Psoas muscle (tissue), 7 donors: ENCODE measurements at regions not wholly inside any gene's neighbourhood (a gene's known extent, or its start where the extent isn't known, plus 50 kb on each side); places are given as distances from the start of the nearest gene placed in this dataset.

Experiments
- ATAC-seq, 4 donors: fragments of 200-7000 bp; cut with Tn5 transposase; one replicate each; pipeline ENCODE4 v1.9.1; 2020; ENCODE audit warnings: moderate library complexity in 3 of 4, mild to moderate bottlenecking in 2 of 4
- DNase-seq, 2 donors: peaks; one replicate each; pipeline ENCODE4 v3.0.0-alpha.2; 2020
- H3K27ac ChIP-seq: fragments of 200-600 bp; one replicate; pipeline ENCODE4 v1.8.0; 2022
- H3K27me3 ChIP-seq, 3 donors: fragments of 200-600 bp in 1 of 3; one replicate each; pipeline versions ENCODE4 v1.6.1 to v1.8.0; 2013 to 2022; ENCODE audit warnings: low read length in 2 of 3, mild to moderate bottlenecking in 2 of 3, moderate library complexity in 1 of 3; ENCODE audit not compliant: insufficient read depth in 3 of 3
- H3K36me3 ChIP-seq, 2 donors: fragments of 200-600 bp in 1 of 2; one replicate each; pipeline versions ENCODE4 v1.6.1 to v1.8.0; 2013 to 2022; ENCODE audit warnings: low read depth in 1 of 2, mild to moderate bottlenecking in 1 of 2, moderate library complexity in 1 of 2; ENCODE audit not compliant: insufficient read depth in 1 of 2
- H3K4me1 ChIP-seq: fragments of 200-600 bp; one replicate; pipeline ENCODE4 v1.8.0; 2022
- H3K4me3 ChIP-seq: fragments of 200-600 bp; one replicate; pipeline ENCODE4 v1.8.0; 2022; ENCODE audit warnings: mild to moderate bottlenecking
- H3K9me3 ChIP-seq: fragments of 200-600 bp; one replicate; pipeline ENCODE4 v1.8.0; 2022
- WGBS, 3 donors: extraction: QIAGEN DNeasy Blood & Tissue Kit; methylation state at CpG; one replicate each; pipeline versions ENCODE4 v1.1.6 to v1.1.7; 2013; 5-methylcytosine and 5-hydroxymethylcytosine counted together
- intact Hi-C, 2 donors: fragments of 100-400 bp; cut with DNase I; formaldehyde crosslinking; loops; one replicate each; pipeline versions ENCODE4 v1.11.0 to v1.14.2; 2022
- TF ChIP-seq, protein P1 (sequence below): fragments of 200-600 bp; IDR thresholded peaks from one replicate; pipeline ENCODE4 v1.8.0; 2022; ENCODE audit warnings: antibody characterized with exemption
- donor health status: healthy with polysubstance abuse.
- donor health status: DM: no; HTN: no; CAD: no; lungs with moderate emphysema.
- donor health status: Bipolar disorder and iron deficiency.
- donor health status: healthy.
- donor health status: DM: yes; HTN: yes; CAD: no.
- donor health status: DM: no; HTN: no; CAD: no.
- donor health status: DM: yes; HTN: yes; CAD: no.

GRCh38 chr2:31707992-31708391, 127.3 kb upstream of the SRD5A2 start:
- no peak overlapping the region for H3K27ac ChIP-seq
- intact Hi-C loops = no loop called here
- ATAC-seq = no peak

DNA sequence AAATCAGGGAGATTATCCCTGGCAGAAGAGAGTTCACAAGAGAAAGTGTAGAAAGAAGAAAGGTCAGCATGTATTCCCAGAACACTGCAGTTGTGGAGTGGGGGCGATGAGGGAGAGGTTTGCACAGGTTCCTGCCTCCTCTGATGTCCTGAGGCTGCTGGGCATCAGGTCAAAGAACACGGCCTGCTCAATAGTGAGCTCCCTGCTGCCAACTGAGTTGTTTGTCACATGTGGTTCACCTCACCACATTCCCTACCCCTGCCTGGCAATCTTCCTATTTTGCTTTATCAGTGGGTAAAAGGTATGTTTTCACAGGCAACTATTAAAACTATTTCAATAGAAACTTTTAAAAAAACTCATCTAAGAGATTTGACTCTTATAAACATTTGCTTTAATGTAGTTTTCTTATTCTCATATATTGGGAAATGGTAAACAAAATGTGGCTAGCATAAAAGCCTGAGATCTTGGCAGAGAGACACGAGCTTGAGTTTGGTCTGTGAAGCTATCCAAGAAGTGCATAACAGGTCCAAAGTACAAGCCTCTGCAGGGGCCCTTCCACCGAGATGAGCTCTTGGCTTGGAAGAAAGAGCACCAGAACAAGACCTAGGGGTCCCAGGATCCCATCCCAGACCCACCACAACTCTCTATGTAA, 123.9 kb upstream of the SRD5A2 start:
- TF ChIP-seq, protein P1, sequence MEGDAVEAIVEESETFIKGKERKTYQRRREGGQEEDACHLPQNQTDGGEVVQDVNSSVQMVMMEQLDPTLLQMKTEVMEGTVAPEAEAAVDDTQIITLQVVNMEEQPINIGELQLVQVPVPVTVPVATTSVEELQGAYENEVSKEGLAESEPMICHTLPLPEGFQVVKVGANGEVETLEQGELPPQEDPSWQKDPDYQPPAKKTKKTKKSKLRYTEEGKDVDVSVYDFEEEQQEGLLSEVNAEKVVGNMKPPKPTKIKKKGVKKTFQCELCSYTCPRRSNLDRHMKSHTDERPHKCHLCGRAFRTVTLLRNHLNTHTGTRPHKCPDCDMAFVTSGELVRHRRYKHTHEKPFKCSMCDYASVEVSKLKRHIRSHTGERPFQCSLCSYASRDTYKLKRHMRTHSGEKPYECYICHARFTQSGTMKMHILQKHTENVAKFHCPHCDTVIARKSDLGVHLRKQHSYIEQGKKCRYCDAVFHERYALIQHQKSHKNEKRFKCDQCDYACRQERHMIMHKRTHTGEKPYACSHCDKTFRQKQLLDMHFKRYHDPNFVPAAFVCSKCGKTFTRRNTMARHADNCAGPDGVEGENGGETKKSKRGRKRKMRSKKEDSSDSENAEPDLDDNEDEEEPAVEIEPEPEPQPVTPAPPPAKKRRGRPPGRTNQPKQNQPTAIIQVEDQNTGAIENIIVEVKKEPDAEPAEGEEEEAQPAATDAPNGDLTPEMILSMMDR = no peak
- H3K4me1 ChIP-seq = no peaks in the 10 kb centered on the region
- no peaks in the 10 kb centered on the region for H3K36me3 ChIP-seq
- H3K27ac ChIP-seq = no peak overlapping the region
- 38 to 45% (median 39%) methylated on average over 4 of the region's 4 CpGs for WGBS, 3 donors
- DNase-seq (no peak), ATAC-seq (no peak)
- H3K4me3 ChIP-seq = no peak overlapping the region
- intact Hi-C loops = no loop called here
- H3K27me3 ChIP-seq = no peaks in the 10 kb centered on the region
- H3K9me3 ChIP-seq = no peaks in the 10 kb centered on the region

More at GRCh38 chr2:31707992-31708391, 127.3 kb upstream of the SRD5A2 start:
- H3K4me1 ChIP-seq = no peaks in the 10 kb centered on the region
- DNase-seq = no peak
- no peaks in the 10 kb centered on the region for H3K36me3 ChIP-seq
- no peak overlapping the region for H3K4me3 ChIP-seq
- TF ChIP-seq, protein P1 = no peak
- H3K9me3 ChIP-seq = no peaks in the 10 kb centered on the region
- 69 to 78% (median 75%) methylated on average over 3 of the region's 3 CpGs for WGBS, 3 donors
- no peaks in the 10 kb centered on the region for H3K27me3 ChIP-seq

GRCh38 chr2:31703253-31703652, 122.5 kb upstream of the SRD5A2 start:
- intact Hi-C loops = no loop called here

GRCh38 chr2:31698722-31699121, 118.0 kb upstream of the SRD5A2 start:
- ATAC-seq = no peak
- peaks cover 12% of the 10 kb centered on the region for H3K9me3 ChIP-seq
- WGBS, 3 donors = 67 to 75% (median 71%) methylated on average over 1 of the region's 1 CpG

More at GRCh38 chr2:31703253-31703652, 122.5 kb upstream of the SRD5A2 start:
- H3K27ac ChIP-seq = no peak overlapping the region
- no peaks in the 10 kb centered on the region for H3K4me1 ChIP-seq
- H3K9me3 ChIP-seq = no peaks in the 10 kb centered on the region
- no peaks in the 10 kb centered on the region for H3K36me3 ChIP-seq
- ATAC-seq = no peak
- no peak for DNase-seq
- no peak overlapping the region for H3K4me3 ChIP-seq
- no peaks in the 10 kb centered on the region for H3K27me3 ChIP-seq
- TF ChIP-seq, protein P1 = no peak

More at GRCh38 chr2:31698722-31699121, 118.0 kb upstream of the SRD5A2 start:
- no peaks in the 10 kb centered on the region for H3K4me1 ChIP-seq
- H3K27me3 ChIP-seq = no peaks in the 10 kb centered on the region
- DNase-seq = no peak
- no peak overlapping the region for H3K27ac ChIP-seq
- intact Hi-C loops = no loop called here
- no peaks in the 10 kb centered on the region for H3K36me3 ChIP-seq
- H3K4me3 ChIP-seq = no peak overlapping the region
- TF ChIP-seq, protein P1 = no peak
